Gastroesophageal sphincter (tissue), 4 donors: ENCODE measurements at regions not wholly inside any gene's neighbourhood (a gene's known extent, or its start where the extent isn't known, plus 50 kb on each side); places are given as distances from the start of the nearest gene placed in this dataset.

ENCODE experiments used
- ATAC-seq: fragments of 150-250 bp; one replicate; pipeline ENCODE4 v1.9.1; 2016; ENCODE audit warnings: mild to moderate bottlenecking, moderate library complexity
- H3K27ac ChIP-seq, 4 donors: fragments of 200-600 bp; sonication (generic) in 3 of 4; 1 replicate in 3 of 4; 2 replicates in 1 of 4; pipeline ENCODE4 v1.5.1; 2016 to 2019
- H3K27me3 ChIP-seq: fragments of 200-600 bp; sonication (generic); one replicate; pipeline ENCODE4 v1.5.1; 2019
- H3K36me3 ChIP-seq, 2 donors: fragments of 200-600 bp; sonication (generic); one replicate each; pipeline ENCODE4 v1.5.1; 2019; ENCODE audit warnings: control low read depth in 1 of 2
- H3K4me1 ChIP-seq, 3 donors: fragments of 200-600 bp; sonication (generic); 1 replicate in 2 of 3; 2 replicates in 1 of 3; pipeline ENCODE4 v1.5.1; 2016 to 2019; ENCODE audit warnings: control low read depth in 2 of 3
- H3K4me3 ChIP-seq, 2 donors: fragments of 200-600 bp; sonication (generic); one replicate each; pipeline ENCODE4 v1.5.1; 2019; ENCODE audit warnings: mild to moderate bottlenecking in 1 of 2, moderate library complexity in 1 of 2
- H3K9me3 ChIP-seq, 3 donors: fragments of 200-600 bp; sonication (generic); one replicate each; pipeline ENCODE4 v1.5.1; 2017 to 2019; ENCODE audit warnings: control low read depth in 2 of 3
- CTCF ChIP-seq, 4 experiments: fragments of 200-600 bp in 2 of 4; fragments of 450-650 bp in 2 of 4; sonication (generic) in 1 of 4; IDR thresholded peaks; one replicate each; pipeline ENCODE4 v1.5.1; 2017 to 2019; ENCODE audit warnings: antibody characterized with exemption in 4 of 4, mild to moderate bottlenecking in 2 of 4, moderate library complexity in 2 of 4
- EP300 ChIP-seq: sonication (generic); formaldehyde crosslinking; IDR thresholded peaks from one replicate; pipeline ENCODE4 v1.6.1; 2017; ENCODE audit warnings: antibody characterized with exemption, mild to moderate bottlenecking
- POLR2A ChIP-seq, 2 donors: fragments of 450-650 bp; IDR thresholded peaks; one replicate each; pipeline ENCODE4 v1.6.1; 2017; ENCODE audit warnings: antibody characterized with exemption in 2 of 2, mild to moderate bottlenecking in 2 of 2, moderate library complexity in 1 of 2
- POLR2AphosphoS5 ChIP-seq: sonication (generic); formaldehyde crosslinking; IDR thresholded peaks from one replicate; pipeline ENCODE4 v1.6.1; 2017; ENCODE audit warnings: antibody characterized with exemption
- WGBS, 2 donors: methylation state at CpG; one replicate each; pipeline ENCODE4 v1.1.5; 2018; ENCODE audit warnings: low coverage in 1 of 2; 5-methylcytosine and 5-hydroxymethylcytosine counted together

- 64 to 76% methylated on average over 4 of the region's 4 CpGs for WGBS, 2 donors
- no peak for ATAC-seq
- no peak overlapping the region for H3K27ac ChIP-seq
Measured at GRCh38 chr1:244920911-244921761, 56.8 kb upstream of the HNRNPU start.

GRCh38 chr1:244919320-244920282 is 55.3 kb upstream of the HNRNPU start:
- Histone ChIP-seq H3K9me3 (no peaks in the 10 kb centered on the region), H3K27me3 (no peaks in the 10 kb centered on the region), H3K4me1 (peaks cover 0 to 15% (median 0%) of the 10 kb centered on the region in 3 donors), H3K36me3 (no peaks in the 10 kb centered on the region), H3K27ac (no peak overlapping the region), H3K4me3 (peak overlapping the region; percentile 32 to 61)
- ATAC-seq = no peak
- 55 to 61% methylated on average over 7 to 9 of the region's 9 CpGs for WGBS, 2 donors
- TF ChIP-seq CTCF (IDR thresholded peaks at IDR 0.05) = no peak
- TF ChIP-seq EP300 = no peak
- no peak for TF ChIP-seq POLR2AphosphoS5
- no peak for TF ChIP-seq POLR2A (IDR thresholded peaks at IDR 0.05)

More at GRCh38 chr1:244920911-244921761, 56.8 kb upstream of the HNRNPU start:
- no peaks in the 10 kb centered on the region for H3K36me3 ChIP-seq
- H3K4me3 ChIP-seq = no peak overlapping the region
- no peak for TF ChIP-seq POLR2A (IDR thresholded peaks at IDR 0.05)
- no peak for TF ChIP-seq CTCF (IDR thresholded peaks at IDR 0.05)
- TF ChIP-seq EP300 = no peak
- no peak for TF ChIP-seq POLR2AphosphoS5
- no peaks in the 10 kb centered on the region for H3K27me3 ChIP-seq
- peaks cover 0 to 15% (median 0%) of the 10 kb centered on the region in 3 donors for H3K4me1 ChIP-seq
- H3K9me3 ChIP-seq = no peaks in the 10 kb centered on the region

- WGBS, 2 donors = 8 to 10% methylated on average over 18 of the region's 62 CpGs
- Histone ChIP-seq H3K4me3 (peak overlapping the region; percentile 32 to 61), H3K36me3 (no peaks in the 10 kb centered on the region), H3K27me3 (no peaks in the 10 kb centered on the region), H3K27ac (peak overlapping the region in 1 of 4 donors; percentile 58), H3K9me3 (no peaks in the 10 kb centered on the region), H3K4me1 (peaks cover 0 to 15% (median 0%) of the 10 kb centered on the region in 3 donors)
- ATAC-seq = peak; percentile 69
- TF ChIP-seq CTCF (IDR thresholded peaks at IDR 0.05) = peak in 1 of 4 experiments; percentile 58
- TF ChIP-seq EP300 = no peak
Measured at GRCh38 chr1:244918421-244919319, 54.3 kb upstream of the HNRNPU start.

- Histone ChIP-seq H3K27me3 (no peaks in the 10 kb centered on the region), H3K36me3 (no peaks in the 10 kb centered on the region), H3K4me3 (no peak overlapping the region), H3K4me1 (peaks cover 0 to 15% (median 0%) of the 10 kb centered on the region in 3 donors), H3K9me3 (no peaks in the 10 kb centered on the region), H3K27ac (no peak overlapping the region)
- WGBS, 2 donors = 84 to 92% methylated on average over 8 to 14 of the region's 14 CpGs
- no peak for ATAC-seq
- TF ChIP-seq CTCF (IDR thresholded peaks at IDR 0.05) (no peak), POLR2A (IDR thresholded peaks at IDR 0.05) (no peak), EP300 (no peak), POLR2AphosphoS5 (no peak)
Measured at GRCh38 chr1:244917073-244917670, 52.8 kb upstream of the HNRNPU start.
